Panc1 (cell line): ENCODE measurements at regions not wholly inside any gene's neighbourhood (a gene's known extent, or its start where the extent isn't known, plus 50 kb on each side); places are given as distances from the start of the nearest gene placed in this dataset.

Source experiments
- ATAC-seq: fragments of 200-7000 bp; cut with Tn5 transposase; 2 replicates; pipeline ENCODE4 v1.9.1; 2020; ENCODE audit warnings: mild to moderate bottlenecking, moderate library complexity
- BruUV-seq: library from RNA; stranded (reverse); fragments of 400-500 nt; replicated peaks from 2 replicates; lab custom pipeline; 2021; lab: Mats Ljungman, UMichigan
- CTCF ChIA-PET: fragments of 300-600 bp; sonication (Branson Sonifier 250); formaldehyde crosslinking; loops from one replicate; lab custom pipeline; 2022; ENCODE audit warnings: antibody characterized with exemption; lab: Charles Lee
- POLR2A ChIA-PET: fragments of 300-600 bp; sonication (Branson Sonifier 250); formaldehyde crosslinking; loops from one replicate; lab custom pipeline; 2022; ENCODE audit warnings: antibody characterized with exemption; lab: Charles Lee
- DNase-seq: peaks from one replicate; pipeline ENCODE4 v3.0.0-alpha.2; 2010; ENCODE audit warnings: low read depth, low spot score
- H3K27ac ChIP-seq: 2 replicates; pipeline ENCODE4 v1.5.1; 2011; ENCODE audit warnings: mild to moderate bottlenecking, low read length, inconsistent platforms
- H3K27me3 ChIP-seq: fragments of 200-500 bp; sonication (Bioruptor generic); 2 replicates; pipeline ENCODE4 v1.6.0; 2014; ENCODE audit warnings: low read length, inconsistent platforms; ENCODE audit not compliant: control insufficient read depth, insufficient read depth
- H3K36me3 ChIP-seq: fragments of 200-500 bp; sonication (Bioruptor generic); 2 replicates; pipeline ENCODE4 v1.5.1; 2014; ENCODE audit warnings: inconsistent platforms, mild to moderate bottlenecking, low read length, moderate library complexity; ENCODE audit not compliant: control insufficient read depth, insufficient read depth
- H3K4me1 ChIP-seq: 2 replicates; pipeline ENCODE4 v1.5.1; 2011; ENCODE audit warnings: inconsistent platforms, mild to moderate bottlenecking, low read length, moderate library complexity; ENCODE audit not compliant: control insufficient read depth, insufficient read depth
- H3K4me3 ChIP-seq, 2 experiments: 2 replicates each; pipeline ENCODE4 v1.5.1; 2011 to 2012; ENCODE audit warnings: low read depth in 2 of 2, low read length in 2 of 2, mild to moderate bottlenecking in 2 of 2, inconsistent platforms in 1 of 2, moderate library complexity in 1 of 2
- H3K9me3 ChIP-seq: fragments of 200-500 bp; sonication (Bioruptor generic); 2 replicates; pipeline ENCODE4 v1.5.1; 2014; ENCODE audit warnings: low read depth, mild to moderate bottlenecking, inconsistent platforms, low read length, moderate library complexity; ENCODE audit not compliant: control insufficient read depth, insufficient read depth
- POLR2AphosphoS5 ChIP-seq: IDR thresholded peaks from 2 replicates; pipeline ENCODE4 v1.6.1; 2012; ENCODE audit warnings: mild to moderate bottlenecking, low read depth, low read length, moderate library complexity
- SIN3A ChIP-seq: IDR thresholded peaks from 2 replicates; pipeline ENCODE4 v1.6.1; 2012; ENCODE audit warnings: low read depth, mild to moderate bottlenecking, low read length, moderate library complexity, borderline replicate concordance; ENCODE audit not compliant: insufficient read depth
- TCF7L2 ChIP-seq: IDR thresholded peaks from 2 replicates; pipeline ENCODE4 v1.6.1; 2011; ENCODE audit warnings: mild to moderate bottlenecking, low read depth, low read length, inconsistent platforms
- in situ Hi-C: cut with HindIII; loops from 2 replicates; pipeline ENCODE4 v1.10.0; 2016; ENCODE audit warnings: low sequenced_read_pairs, low pct_unique_long_range_greater_than_20kb
- intact Hi-C: fragments of 100-400 bp; cut with micrococcal nuclease; formaldehyde crosslinking; loops from one replicate; pipeline ENCODE4 v1.10.0; 2022; ENCODE audit not compliant: unreplicated experiment
- TF ChIP-seq, protein P1 (sequence below), 2 experiments: IDR thresholded peaks; 2 replicates each; pipeline ENCODE4 v1.6.1; 2011 to 2012; ENCODE audit warnings: low read depth in 2 of 2, control low read depth in 1 of 2, low read length in 1 of 2, mild to moderate bottlenecking in 1 of 2, moderate library complexity in 1 of 2; ENCODE audit not compliant: insufficient read depth in 1 of 2
- TF ChIP-seq, protein P2 (sequence below): fragments of 450-650 bp; IDR thresholded peaks from 2 replicates; pipeline ENCODE4 v1.5.1; 2017; ENCODE audit warnings: mild to moderate bottlenecking

DNA sequence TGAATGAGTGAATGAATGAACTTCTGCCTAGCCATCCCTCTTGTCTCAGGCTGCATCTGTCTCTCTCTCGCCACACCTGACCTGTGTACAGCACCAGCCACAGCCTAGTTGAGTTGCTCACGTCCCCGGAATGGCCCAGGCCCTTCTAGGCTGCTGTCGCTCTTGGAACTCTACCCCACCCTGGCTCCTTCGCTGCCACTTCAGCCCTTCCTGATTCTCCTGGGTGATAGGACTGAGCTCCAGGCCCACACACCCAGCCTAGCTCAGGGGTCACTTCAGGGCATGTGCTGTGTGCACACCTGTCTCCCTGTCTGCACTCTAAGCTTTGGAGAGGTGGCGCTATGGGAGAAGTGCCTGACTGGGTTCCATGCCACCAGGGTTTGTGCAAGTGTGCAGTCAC is 236.6 kb downstream of the GLI2 start:
- Histone ChIP-seq H3K27ac (no peak overlapping the region), H3K27me3 (no peaks in the 10 kb centered on the region), H3K36me3 (no peaks in the 10 kb centered on the region), H3K4me3 (no peak overlapping the region), H3K9me3 (no peaks in the 10 kb centered on the region), H3K4me1 (no peaks in the 10 kb centered on the region)
- DNase-seq (no peak), ATAC-seq (no peak)
- BruUV-seq, result no TSS peak
- in situ Hi-C loops (no loop called here), intact Hi-C loops (no loop called here)
- ChIA-PET POLR2A (no interaction called here), CTCF (no interaction called here)
- TF ChIP-seq TCF7L2 (no peak), POLR2AphosphoS5 (no peak), SIN3A (no peak)
- TF ChIP-seq, protein P1, sequence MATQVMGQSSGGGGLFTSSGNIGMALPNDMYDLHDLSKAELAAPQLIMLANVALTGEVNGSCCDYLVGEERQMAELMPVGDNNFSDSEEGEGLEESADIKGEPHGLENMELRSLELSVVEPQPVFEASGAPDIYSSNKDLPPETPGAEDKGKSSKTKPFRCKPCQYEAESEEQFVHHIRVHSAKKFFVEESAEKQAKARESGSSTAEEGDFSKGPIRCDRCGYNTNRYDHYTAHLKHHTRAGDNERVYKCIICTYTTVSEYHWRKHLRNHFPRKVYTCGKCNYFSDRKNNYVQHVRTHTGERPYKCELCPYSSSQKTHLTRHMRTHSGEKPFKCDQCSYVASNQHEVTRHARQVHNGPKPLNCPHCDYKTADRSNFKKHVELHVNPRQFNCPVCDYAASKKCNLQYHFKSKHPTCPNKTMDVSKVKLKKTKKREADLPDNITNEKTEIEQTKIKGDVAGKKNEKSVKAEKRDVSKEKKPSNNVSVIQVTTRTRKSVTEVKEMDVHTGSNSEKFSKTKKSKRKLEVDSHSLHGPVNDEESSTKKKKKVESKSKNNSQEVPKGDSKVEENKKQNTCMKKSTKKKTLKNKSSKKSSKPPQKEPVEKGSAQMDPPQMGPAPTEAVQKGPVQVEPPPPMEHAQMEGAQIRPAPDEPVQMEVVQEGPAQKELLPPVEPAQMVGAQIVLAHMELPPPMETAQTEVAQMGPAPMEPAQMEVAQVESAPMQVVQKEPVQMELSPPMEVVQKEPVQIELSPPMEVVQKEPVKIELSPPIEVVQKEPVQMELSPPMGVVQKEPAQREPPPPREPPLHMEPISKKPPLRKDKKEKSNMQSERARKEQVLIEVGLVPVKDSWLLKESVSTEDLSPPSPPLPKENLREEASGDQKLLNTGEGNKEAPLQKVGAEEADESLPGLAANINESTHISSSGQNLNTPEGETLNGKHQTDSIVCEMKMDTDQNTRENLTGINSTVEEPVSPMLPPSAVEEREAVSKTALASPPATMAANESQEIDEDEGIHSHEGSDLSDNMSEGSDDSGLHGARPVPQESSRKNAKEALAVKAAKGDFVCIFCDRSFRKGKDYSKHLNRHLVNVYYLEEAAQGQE (IDR thresholded peaks at IDR 0.05; ENCODE audit: insufficient read depth in 1 of 2, low read depth in 2 of 2, low read length in 1 of 2), result no peak
- TF ChIP-seq, protein P2, sequence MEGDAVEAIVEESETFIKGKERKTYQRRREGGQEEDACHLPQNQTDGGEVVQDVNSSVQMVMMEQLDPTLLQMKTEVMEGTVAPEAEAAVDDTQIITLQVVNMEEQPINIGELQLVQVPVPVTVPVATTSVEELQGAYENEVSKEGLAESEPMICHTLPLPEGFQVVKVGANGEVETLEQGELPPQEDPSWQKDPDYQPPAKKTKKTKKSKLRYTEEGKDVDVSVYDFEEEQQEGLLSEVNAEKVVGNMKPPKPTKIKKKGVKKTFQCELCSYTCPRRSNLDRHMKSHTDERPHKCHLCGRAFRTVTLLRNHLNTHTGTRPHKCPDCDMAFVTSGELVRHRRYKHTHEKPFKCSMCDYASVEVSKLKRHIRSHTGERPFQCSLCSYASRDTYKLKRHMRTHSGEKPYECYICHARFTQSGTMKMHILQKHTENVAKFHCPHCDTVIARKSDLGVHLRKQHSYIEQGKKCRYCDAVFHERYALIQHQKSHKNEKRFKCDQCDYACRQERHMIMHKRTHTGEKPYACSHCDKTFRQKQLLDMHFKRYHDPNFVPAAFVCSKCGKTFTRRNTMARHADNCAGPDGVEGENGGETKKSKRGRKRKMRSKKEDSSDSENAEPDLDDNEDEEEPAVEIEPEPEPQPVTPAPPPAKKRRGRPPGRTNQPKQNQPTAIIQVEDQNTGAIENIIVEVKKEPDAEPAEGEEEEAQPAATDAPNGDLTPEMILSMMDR, result no peak

DNA sequence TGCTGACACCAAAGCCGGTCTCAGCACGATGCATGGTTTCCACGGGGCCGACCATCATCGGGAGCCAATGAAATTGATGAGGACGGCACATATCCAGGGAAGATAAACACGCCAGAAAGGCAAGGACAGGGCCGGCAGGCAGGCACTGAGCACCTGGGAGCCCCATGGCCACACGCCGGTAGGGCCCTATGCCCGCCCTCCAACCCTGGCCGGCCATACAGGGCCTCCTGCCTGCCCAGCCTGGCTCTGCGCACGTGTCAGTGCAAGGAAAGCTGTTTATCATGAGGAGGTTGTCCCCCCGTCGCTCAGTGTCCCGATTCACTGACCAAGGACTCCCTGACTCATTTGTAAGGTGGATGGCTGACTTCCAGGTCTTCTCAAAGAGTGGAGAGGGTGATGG is 237.5 kb downstream of the GLI2 start:
- intact Hi-C loops (no loop called here), in situ Hi-C loops (no loop called here)
- no peak overlapping the region for H3K27ac ChIP-seq
- no peaks in the 10 kb centered on the region for H3K36me3 ChIP-seq
- DNase-seq (no peak), ATAC-seq (no peak)
- no peaks in the 10 kb centered on the region for H3K27me3 ChIP-seq
- no TSS peak for BruUV-seq
- H3K4me3 ChIP-seq, result no peak overlapping the region
- ChIA-PET CTCF (no interaction called here), POLR2A (no interaction called here)
- H3K9me3 ChIP-seq, result no peaks in the 10 kb centered on the region
- no peak for TF ChIP-seq POLR2AphosphoS5
- TF ChIP-seq SIN3A, result no peak
- TF ChIP-seq, protein P2, result no peak
- no peak for TF ChIP-seq TCF7L2
- TF ChIP-seq, protein P1 (IDR thresholded peaks at IDR 0.05; ENCODE audit: insufficient read depth in 1 of 2, low read depth in 2 of 2, low read length in 1 of 2), result no peak
- H3K4me1 ChIP-seq, result no peaks in the 10 kb centered on the region
